H1 (cell line): ENCODE measurements at regions not wholly inside any gene's neighbourhood (a gene's known extent, or its start where the extent isn't known, plus 50 kb on each side); places are given as distances from the start of the nearest gene placed in this dataset.

ENCODE experiments used
- CEBPB ChIP-seq: IDR thresholded peaks from 2 replicates; pipeline ENCODE4 v1.6.1; 2012; ENCODE audit warnings: low read depth, low read length
- POU5F1 ChIP-seq: IDR thresholded peaks from 2 replicates; pipeline ENCODE4 v1.6.1; 2011; ENCODE audit warnings: low read depth, mild to moderate bottlenecking, low read length, moderate library complexity

GRCh38 chr21:38086580-38086979, 170.2 kb upstream of the KCNJ15 start (continued):
- TF ChIP-seq CEBPB (no peak), POU5F1 (no peak)
